Astrocyte (in vitro differentiated cells and primary cell): ENCODE measurements at regions not wholly inside any gene's neighbourhood (a gene's known extent, or its start where the extent isn't known, plus 50 kb on each side); places are given as distances from the start of the nearest gene placed in this dataset.

ENCODE experiments used
- CTCF ChIP-seq: IDR thresholded peaks from 2 replicates; pipeline ENCODE4 v1.5.1; 2011; ENCODE audit warnings: low read depth, mild to moderate bottlenecking, inconsistent platforms, low read length, moderate library complexity; ENCODE audit not compliant: insufficient read depth
- EZH2 ChIP-seq: IDR thresholded peaks from 2 replicates; pipeline ENCODE4 v1.6.1; 2012; ENCODE audit warnings: mild to moderate bottlenecking, low read length, inconsistent platforms; ENCODE audit not compliant: insufficient read depth

DNA sequence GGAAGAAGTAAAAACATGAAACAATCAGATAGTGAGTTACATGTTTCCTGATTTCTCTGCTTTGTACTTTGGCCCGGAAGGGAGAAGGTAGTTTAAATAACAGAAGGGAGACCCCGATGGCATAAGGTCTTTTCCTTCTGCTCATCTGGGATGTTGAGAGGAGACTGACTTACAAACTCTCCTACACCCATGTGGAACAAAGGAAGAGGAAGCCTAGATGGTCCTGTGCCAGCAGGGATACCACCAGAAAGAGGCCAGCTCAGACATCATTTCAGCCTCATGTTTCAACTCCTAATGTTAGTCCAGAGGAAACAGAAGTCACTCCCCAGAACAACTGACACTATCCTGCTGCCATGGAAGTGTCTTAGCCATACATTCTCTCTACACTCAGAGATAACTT, 250.7 kb upstream of the NOX3 start:
- no peak for TF ChIP-seq CTCF
- no peak for TF ChIP-seq EZH2
